ENCODE measurements at regions not wholly inside any gene's neighbourhood (a gene's known extent, or its start where the extent isn't known, plus 50 kb on each side); places are given as distances from the start of the nearest gene placed in this dataset.

DNA sequence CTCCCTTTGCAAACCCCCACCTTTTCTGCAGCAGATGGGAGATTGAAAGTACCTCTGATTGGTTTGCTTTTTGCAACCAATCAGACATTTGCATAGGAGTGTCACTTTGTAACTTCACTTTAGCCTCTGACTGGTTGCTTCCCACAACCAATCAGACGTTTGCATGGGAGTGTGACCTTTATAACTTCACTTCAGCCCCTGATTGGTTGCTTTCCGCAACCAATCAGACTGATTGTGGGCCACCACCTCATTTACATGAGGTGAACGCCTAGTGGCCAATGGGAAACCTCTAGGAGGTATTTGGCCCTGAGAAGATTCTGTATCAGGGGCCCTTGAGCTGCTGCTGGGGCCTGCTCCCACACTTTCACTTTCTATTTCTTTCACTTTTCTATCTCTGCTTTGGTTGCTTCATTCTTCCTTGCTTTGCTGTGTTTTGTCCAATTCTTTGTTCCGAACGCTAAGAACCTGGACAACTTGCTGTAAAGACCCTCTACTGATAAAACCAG is 106.0 kb upstream of the PRICKLE1 start:
- Histone ChIP-seq H3K27ac (ENCODE audit: low read depth in 1 of 2, low read length in 1 of 2) (no peak overlapping the region), H3K4me3 (ENCODE audit: low read length in 2 of 2) (no peak overlapping the region), H3K9me3 (ENCODE audit: control insufficient read depth in 2 of 2, insufficient read depth in 1 of 2, low read length in 1 of 2) (peaks cover 0 to 7% of the 10 kb centered on the region in 2 donors), H3K36me3 (ENCODE audit: control insufficient read depth in 2 of 2, insufficient read depth in 2 of 2, low read length in 1 of 2) (no peaks in the 10 kb centered on the region), H3K27me3 (ENCODE audit: control insufficient read depth in 2 of 2, insufficient read depth in 1 of 2, low read length in 1 of 2) (no peaks in the 10 kb centered on the region), H3K4me1 (ENCODE audit: control insufficient read depth in 2 of 2, insufficient read depth in 2 of 2, low read length in 2 of 2) (no peaks in the 10 kb centered on the region)
- DNase-seq (ENCODE audit: low read depth in 6 of 9, low spot score in 9 of 9), result no peak
- 94% methylated on average over 5 of the region's 5 CpGs for WGBS

DNA sequence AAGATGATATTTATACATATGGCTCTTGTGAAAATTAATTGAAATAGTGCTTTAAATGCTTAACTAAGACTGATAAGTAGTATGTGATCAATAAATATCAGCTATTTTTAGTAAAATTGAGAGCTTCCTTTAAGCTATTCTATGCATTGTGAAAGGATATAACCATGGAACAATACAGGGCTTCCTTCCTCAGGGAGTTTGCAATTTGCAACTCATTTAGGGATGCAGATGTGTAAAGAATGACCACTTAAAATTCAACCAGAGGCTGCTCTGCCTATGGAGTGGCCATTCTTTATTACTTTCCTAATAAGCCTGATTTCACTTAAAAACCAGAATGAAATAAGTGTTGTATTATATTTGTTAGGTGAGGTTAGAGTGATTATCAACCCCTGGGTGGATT is 103.2 kb upstream of the PRICKLE1 start:
- Histone ChIP-seq H3K9me3 (ENCODE audit: control insufficient read depth in 2 of 2, insufficient read depth in 1 of 2, low read length in 1 of 2) (peaks cover 0 to 3% of the 10 kb centered on the region in 2 donors), H3K4me1 (ENCODE audit: control insufficient read depth in 2 of 2, insufficient read depth in 2 of 2, low read length in 2 of 2) (no peaks in the 10 kb centered on the region), H3K27ac (ENCODE audit: low read depth in 1 of 2, low read length in 1 of 2) (no peak overlapping the region), H3K4me3 (ENCODE audit: low read length in 2 of 2) (no peak overlapping the region), H3K36me3 (ENCODE audit: control insufficient read depth in 2 of 2, insufficient read depth in 2 of 2, low read length in 1 of 2) (no peaks in the 10 kb centered on the region), H3K27me3 (ENCODE audit: control insufficient read depth in 2 of 2, insufficient read depth in 1 of 2, low read length in 1 of 2) (no peaks in the 10 kb centered on the region)
- no peak for DNase-seq (ENCODE audit: low read depth in 6 of 9, low spot score in 9 of 9)

DNA sequence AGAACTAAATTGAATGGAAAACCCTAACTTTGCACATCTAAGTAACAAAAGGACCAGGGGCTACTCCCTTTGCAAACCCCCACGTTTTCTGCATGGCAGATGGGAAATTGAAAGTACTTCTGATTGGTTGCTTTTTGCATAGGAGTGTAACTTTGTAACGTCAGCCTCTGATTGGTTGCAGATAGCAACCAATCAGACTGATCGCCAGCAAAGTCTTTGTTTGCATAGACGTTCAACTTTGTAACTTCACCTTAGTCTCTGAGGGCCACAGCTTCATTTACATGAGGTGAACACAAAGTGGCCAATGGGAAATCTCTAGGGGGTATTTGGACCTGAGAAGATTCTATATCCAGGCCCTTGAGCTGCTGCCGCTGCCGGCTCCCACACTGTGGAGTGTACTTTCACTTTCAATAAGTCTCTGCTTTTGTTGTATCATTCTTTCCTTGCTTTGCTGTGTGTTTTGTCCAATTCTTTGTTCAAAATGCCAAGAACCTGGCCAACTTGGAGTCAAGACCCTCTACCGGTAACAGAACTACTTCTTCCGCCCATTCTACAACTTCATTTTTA is 102.5 kb upstream of the PRICKLE1 start:
- no peaks in the 10 kb centered on the region for H3K36me3 ChIP-seq (ENCODE audit: control insufficient read depth in 2 of 2, insufficient read depth in 2 of 2, low read length in 1 of 2)
- no peak overlapping the region for H3K27ac ChIP-seq (ENCODE audit: low read depth in 1 of 2, low read length in 1 of 2)
- no peak overlapping the region for H3K4me3 ChIP-seq (ENCODE audit: low read length in 2 of 2)
- H3K4me1 ChIP-seq (ENCODE audit: control insufficient read depth in 2 of 2, insufficient read depth in 2 of 2, low read length in 2 of 2), result no peaks in the 10 kb centered on the region
- WGBS, result 92% methylated on average over 8 of the region's 8 CpGs
- no peak for DNase-seq (ENCODE audit: low read depth in 6 of 9, low spot score in 9 of 9)
- H3K9me3 ChIP-seq (ENCODE audit: control insufficient read depth in 2 of 2, insufficient read depth in 1 of 2, low read length in 1 of 2), result peaks cover 0 to 3% of the 10 kb centered on the region in 2 donors
- H3K27me3 ChIP-seq (ENCODE audit: control insufficient read depth in 2 of 2, insufficient read depth in 1 of 2, low read length in 1 of 2), result no peaks in the 10 kb centered on the region

DNA sequence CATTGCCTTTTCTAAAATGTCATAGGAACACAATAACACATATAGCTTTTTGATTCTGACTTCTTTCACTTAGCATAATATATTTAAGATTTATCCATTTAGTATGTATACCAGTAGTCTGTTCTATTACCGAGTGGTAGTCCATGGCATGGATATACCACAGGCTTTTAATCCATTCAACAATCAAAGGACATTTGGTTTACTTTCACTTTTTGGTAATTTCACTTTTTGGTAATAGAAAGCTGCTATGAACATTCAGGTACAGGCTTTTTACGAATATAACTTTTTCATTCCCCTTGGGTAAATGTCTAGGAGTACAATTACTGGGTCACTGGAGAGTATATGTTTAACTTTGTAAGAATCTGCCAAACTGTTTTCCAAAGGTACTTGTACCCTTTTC is 100.7 kb upstream of the PRICKLE1 start:
- Histone ChIP-seq H3K4me3 (ENCODE audit: low read length in 2 of 2) (no peak overlapping the region), H3K27me3 (ENCODE audit: control insufficient read depth in 2 of 2, insufficient read depth in 1 of 2, low read length in 1 of 2) (no peaks in the 10 kb centered on the region), H3K9me3 (ENCODE audit: control insufficient read depth in 2 of 2, insufficient read depth in 1 of 2, low read length in 1 of 2) (peaks cover 0 to 3% of the 10 kb centered on the region in 2 donors), H3K36me3 (ENCODE audit: control insufficient read depth in 2 of 2, insufficient read depth in 2 of 2, low read length in 1 of 2) (no peaks in the 10 kb centered on the region), H3K4me1 (ENCODE audit: control insufficient read depth in 2 of 2, insufficient read depth in 2 of 2, low read length in 2 of 2) (no peaks in the 10 kb centered on the region), H3K27ac (ENCODE audit: low read depth in 1 of 2, low read length in 1 of 2) (no peak overlapping the region)
- no peak for DNase-seq (ENCODE audit: low read depth in 6 of 9, low spot score in 9 of 9)
- WGBS, result 98% methylated on average over 2 of the region's 2 CpGs

DNA sequence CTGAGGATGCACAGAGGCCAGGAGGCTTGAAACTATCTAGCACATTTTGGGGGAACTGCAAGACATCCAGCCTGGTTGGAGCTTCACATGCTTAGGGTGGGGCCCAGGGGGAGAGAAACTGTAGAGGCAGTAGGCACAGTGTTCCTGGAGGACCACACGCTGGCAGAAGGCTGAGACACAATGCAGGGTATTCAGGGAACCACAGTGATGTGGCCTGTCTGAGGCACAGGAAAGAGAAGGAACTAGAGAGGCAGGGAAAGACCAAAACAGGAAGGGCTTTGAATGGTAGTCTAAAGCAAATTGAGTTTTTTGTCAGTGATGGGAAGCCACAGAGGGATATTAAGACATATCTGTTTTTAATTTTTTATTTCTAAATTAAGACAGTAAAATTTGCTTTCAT is 100.2 kb upstream of the PRICKLE1 start:
- Histone ChIP-seq H3K27me3 (ENCODE audit: control insufficient read depth in 2 of 2, insufficient read depth in 1 of 2, low read length in 1 of 2) (no peaks in the 10 kb centered on the region), H3K4me3 (ENCODE audit: low read length in 2 of 2) (no peak overlapping the region), H3K9me3 (ENCODE audit: control insufficient read depth in 2 of 2, insufficient read depth in 1 of 2, low read length in 1 of 2) (peaks cover 0 to 3% of the 10 kb centered on the region in 2 donors), H3K27ac (ENCODE audit: low read depth in 1 of 2, low read length in 1 of 2) (no peak overlapping the region), H3K36me3 (ENCODE audit: control insufficient read depth in 2 of 2, insufficient read depth in 2 of 2, low read length in 1 of 2) (no peaks in the 10 kb centered on the region), H3K4me1 (ENCODE audit: control insufficient read depth in 2 of 2, insufficient read depth in 2 of 2, low read length in 2 of 2) (no peaks in the 10 kb centered on the region)
- 42% methylated on average over 1 of the region's 1 CpG for whole genome bisulfite sequencing
- DNase-seq (ENCODE audit: low read depth in 6 of 9, low spot score in 9 of 9), result no peak

DNA sequence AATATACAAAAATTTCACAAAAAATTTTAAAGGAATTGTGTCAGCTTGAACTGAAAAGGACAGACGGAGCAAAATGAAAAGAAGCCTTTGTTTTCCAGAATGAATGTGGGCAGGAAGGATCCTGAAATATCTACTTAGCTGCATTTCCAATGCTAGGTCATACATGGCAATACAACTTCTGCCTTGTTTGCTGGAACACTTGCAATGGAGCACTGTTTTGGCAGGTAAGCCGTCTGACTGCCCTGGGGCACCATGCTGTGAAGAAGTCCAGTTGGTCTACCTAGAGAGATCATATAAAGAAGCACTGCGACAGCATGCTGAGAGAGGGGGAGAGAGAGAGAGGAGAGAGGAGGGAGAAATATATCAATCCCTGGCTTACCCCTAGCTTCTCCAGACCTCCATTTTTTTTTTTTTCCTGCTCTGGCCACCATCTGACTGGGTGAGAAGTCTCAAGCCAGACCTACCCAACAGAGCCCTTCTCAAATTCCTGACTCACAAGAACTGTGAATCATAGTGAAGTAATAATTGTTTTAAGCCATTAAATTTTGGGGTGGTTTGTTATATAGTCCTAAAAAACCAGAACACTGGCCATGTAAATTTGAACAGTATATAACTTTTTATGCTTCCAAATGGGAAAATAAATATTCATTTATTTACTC is 97.1 kb upstream of the PRICKLE1 start:
- Histone ChIP-seq H3K4me3 (ENCODE audit: low read length in 2 of 2) (no peak overlapping the region), H3K27ac (ENCODE audit: low read depth in 1 of 2, low read length in 1 of 2) (no peak overlapping the region), H3K9me3 (ENCODE audit: control insufficient read depth in 2 of 2, insufficient read depth in 1 of 2, low read length in 1 of 2) (no peaks in the 10 kb centered on the region), H3K27me3 (ENCODE audit: control insufficient read depth in 2 of 2, insufficient read depth in 1 of 2, low read length in 1 of 2) (no peaks in the 10 kb centered on the region), H3K4me1 (ENCODE audit: control insufficient read depth in 2 of 2, insufficient read depth in 2 of 2, low read length in 2 of 2) (no peaks in the 10 kb centered on the region), H3K36me3 (ENCODE audit: control insufficient read depth in 2 of 2, insufficient read depth in 2 of 2, low read length in 1 of 2) (no peaks in the 10 kb centered on the region)
- WGBS, result 96% methylated on average over 3 of the region's 3 CpGs
- no peak for DNase-seq (ENCODE audit: low read depth in 6 of 9, low spot score in 9 of 9)

DNA sequence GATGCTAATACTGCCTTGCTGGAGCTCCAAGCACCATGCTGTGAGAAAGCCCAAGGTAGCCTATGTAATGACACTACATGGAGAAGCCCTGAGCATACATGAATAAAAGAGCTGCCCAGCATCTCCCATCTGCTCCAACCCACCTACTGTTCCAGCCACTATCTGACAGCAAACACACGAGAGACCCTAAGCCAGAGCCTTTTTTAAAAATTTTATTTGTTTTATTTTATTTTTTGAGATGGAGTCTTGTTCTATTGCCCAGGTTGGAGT is 95.2 kb upstream of the PRICKLE1 start:
- no peaks in the 10 kb centered on the region for H3K9me3 ChIP-seq (ENCODE audit: control insufficient read depth in 2 of 2, insufficient read depth in 1 of 2, low read length in 1 of 2)
- 87% methylated on average over 1 of the region's 1 CpG for WGBS

DNA sequence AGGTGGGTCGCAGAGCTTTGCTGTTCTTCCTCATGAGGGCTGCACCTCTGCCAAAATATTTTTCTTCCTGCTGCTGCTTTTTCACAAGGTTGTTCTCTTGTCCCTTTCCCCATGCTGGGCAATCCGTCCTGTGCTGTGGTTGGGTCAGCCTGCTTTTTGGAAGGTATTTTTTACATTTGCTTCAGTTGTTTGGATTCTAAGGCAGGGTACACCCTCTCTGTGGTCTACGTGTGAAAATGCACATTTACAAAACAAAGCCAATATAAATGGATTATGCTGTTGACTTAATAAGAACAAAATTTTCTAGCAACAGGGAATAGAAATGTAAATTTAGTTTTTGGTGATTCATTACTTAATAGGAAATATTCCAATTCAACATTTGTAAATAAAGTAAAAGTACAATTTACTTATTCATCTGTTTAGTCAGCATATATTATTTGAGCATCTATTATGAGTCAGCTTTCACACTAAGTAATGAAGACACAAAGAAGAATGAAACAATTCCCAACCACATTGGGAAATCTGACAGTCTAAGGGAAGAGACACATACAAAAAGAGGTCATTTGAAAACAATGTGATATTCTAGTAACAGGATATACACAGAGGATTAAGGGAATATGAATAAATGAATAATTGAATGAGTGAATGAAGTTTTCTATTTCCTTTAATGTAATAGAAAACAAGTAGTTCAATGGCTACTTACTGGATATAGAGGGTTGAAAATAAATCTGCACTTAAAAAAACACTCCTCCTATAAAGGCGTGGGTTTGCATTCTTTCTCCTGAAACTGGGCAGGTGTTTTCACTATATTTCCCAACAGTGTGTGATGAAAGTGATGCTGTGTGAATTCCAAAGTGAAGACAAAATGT is 94.6 kb upstream of the PRICKLE1 start:
- Histone ChIP-seq H3K27ac (ENCODE audit: low read depth in 1 of 2, low read length in 1 of 2) (no peak overlapping the region), H3K27me3 (ENCODE audit: control insufficient read depth in 2 of 2, insufficient read depth in 1 of 2, low read length in 1 of 2) (no peaks in the 10 kb centered on the region), H3K36me3 (ENCODE audit: control insufficient read depth in 2 of 2, insufficient read depth in 2 of 2, low read length in 1 of 2) (no peaks in the 10 kb centered on the region), H3K4me1 (ENCODE audit: control insufficient read depth in 2 of 2, insufficient read depth in 2 of 2, low read length in 2 of 2) (no peaks in the 10 kb centered on the region), H3K4me3 (ENCODE audit: low read length in 2 of 2) (no peak overlapping the region), H3K9me3 (ENCODE audit: control insufficient read depth in 2 of 2, insufficient read depth in 1 of 2, low read length in 1 of 2) (no peaks in the 10 kb centered on the region)
- DNase-seq (ENCODE audit: low read depth in 6 of 9, low spot score in 9 of 9), result no peak
- 75% methylated on average over 4 of the region's 4 CpGs for WGBS

More for the DNA sequence above, 95.2 kb upstream of the PRICKLE1 start:
- no peaks in the 10 kb centered on the region for H3K4me1 ChIP-seq (ENCODE audit: control insufficient read depth in 2 of 2, insufficient read depth in 2 of 2, low read length in 2 of 2)
- H3K27ac ChIP-seq (ENCODE audit: low read depth in 1 of 2, low read length in 1 of 2), result no peak overlapping the region
- no peak overlapping the region for H3K4me3 ChIP-seq (ENCODE audit: low read length in 2 of 2)
- H3K36me3 ChIP-seq (ENCODE audit: control insufficient read depth in 2 of 2, insufficient read depth in 2 of 2, low read length in 1 of 2), result no peaks in the 10 kb centered on the region
- no peak for DNase-seq (ENCODE audit: low read depth in 6 of 9, low spot score in 9 of 9)
- no peaks in the 10 kb centered on the region for H3K27me3 ChIP-seq (ENCODE audit: control insufficient read depth in 2 of 2, insufficient read depth in 1 of 2, low read length in 1 of 2)

DNA sequence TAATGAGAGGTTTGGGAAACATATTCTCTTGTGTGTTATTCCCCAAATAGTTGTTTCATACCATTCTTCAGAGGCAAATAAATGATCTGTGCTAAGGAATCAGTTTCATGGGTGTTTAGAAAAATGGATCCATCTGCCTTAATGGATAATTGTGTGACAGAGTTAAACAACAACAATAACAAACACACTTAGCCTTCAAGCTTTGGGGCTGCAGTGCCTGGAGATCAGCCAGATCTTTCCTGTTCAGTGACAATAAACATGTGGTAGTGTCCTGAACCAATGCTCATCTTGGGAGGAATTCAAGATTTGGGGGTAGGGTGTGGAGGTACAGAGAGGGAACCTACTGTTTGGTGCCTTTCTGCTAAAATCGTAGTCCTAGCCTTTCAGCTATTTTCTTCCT is 93.7 kb upstream of the PRICKLE1 start:
- no peak overlapping the region for H3K4me3 ChIP-seq (ENCODE audit: low read length in 2 of 2)
- H3K9me3 ChIP-seq (ENCODE audit: control insufficient read depth in 2 of 2, insufficient read depth in 1 of 2, low read length in 1 of 2), result no peaks in the 10 kb centered on the region
- WGBS, result 78% methylated on average over 1 of the region's 1 CpG
- no peak overlapping the region for H3K27ac ChIP-seq (ENCODE audit: low read depth in 1 of 2, low read length in 1 of 2)
- H3K36me3 ChIP-seq (ENCODE audit: control insufficient read depth in 2 of 2, insufficient read depth in 2 of 2, low read length in 1 of 2), result no peaks in the 10 kb centered on the region
- no peaks in the 10 kb centered on the region for H3K4me1 ChIP-seq (ENCODE audit: control insufficient read depth in 2 of 2, insufficient read depth in 2 of 2, low read length in 2 of 2)
- H3K27me3 ChIP-seq (ENCODE audit: control insufficient read depth in 2 of 2, insufficient read depth in 1 of 2, low read length in 1 of 2), result no peaks in the 10 kb centered on the region
- DNase-seq (ENCODE audit: low read depth in 6 of 9, low spot score in 9 of 9), result no peak

Measured in thymus (tissue), 11 donors.